ENCODE measurements at regions not wholly inside any gene's neighbourhood (a gene's known extent, or its start where the extent isn't known, plus 50 kb on each side); places are given as distances from the start of the nearest gene placed in this dataset.
"Not testable (repeated sequence)": the region's sequence is repeated elsewhere in the genome, so short reads cannot be mapped to it uniquely, and the experiment has no call there.

GRCh38 chr1:55542901-55543504 is 327.8 kb upstream of the USP24 start:
- DNase-seq: no peak

- DNase-seq: no peak
Observed at GRCh38 chr1:55541296-55541695, 326.1 kb upstream of the USP24 start.

- no peak for DNase-seq
Observed at GRCh38 chr1:55539652-55540512, 324.7 kb upstream of the USP24 start.

GRCh38 chr1:55538428-55538827 is 323.3 kb upstream of the USP24 start:
- no peak for DNase-seq

- no peak for DNase-seq
Observed at GRCh38 chr1:55536545-55536865, 321.3 kb upstream of the USP24 start.

- DNase-seq: no peak
Observed at GRCh38 chr1:55535724-55536544, 320.8 kb upstream of the USP24 start.

- DNase-seq: no peak
Observed at GRCh38 chr1:55534565-55535121, 319.5 kb upstream of the USP24 start.

- DNase-seq: no peak
Observed at GRCh38 chr1:55531644-55532043, 316.5 kb upstream of the USP24 start.

GRCh38 chr1:55530749-55531478 is 315.8 kb upstream of the USP24 start:
- no peak for DNase-seq

GRCh38 chr1:55529017-55529416 is 313.9 kb upstream of the USP24 start:
- DNase-seq: no peak

- no peak for DNase-seq
Observed at GRCh38 chr1:55527831-55528230, 312.7 kb upstream of the USP24 start.

GRCh38 chr1:55526716-55527115 is 311.6 kb upstream of the USP24 start:
- no peak for DNase-seq

- no peak for DNase-seq
Observed at GRCh38 chr1:55524006-55524405, 308.8 kb upstream of the USP24 start.

GRCh38 chr1:55522982-55523381 is 307.8 kb upstream of the USP24 start:
- no peak for DNase-seq

GRCh38 chr1:55522353-55522903 is 307.3 kb upstream of the USP24 start:
- DNase-seq: no peak

GRCh38 chr1:55520861-55521260 is 305.7 kb upstream of the USP24 start:
- DNase-seq: no peak

GRCh38 chr1:55519937-55520683 is 304.9 kb upstream of the USP24 start:
- no peak for DNase-seq

GRCh38 chr1:55519276-55519675 is 304.1 kb upstream of the USP24 start:
- no peak for DNase-seq

- DNase-seq: no peak
Observed at GRCh38 chr1:55517036-55517435, 301.9 kb upstream of the USP24 start.

- not testable (repeated sequence) for DNase-seq
Observed at GRCh38 chr1:55514571-55514970, 299.4 kb upstream of the USP24 start.

- DNase-seq: no peak
Observed at GRCh38 chr1:55512466-55512865, 297.3 kb upstream of the USP24 start.

- DNase-seq: no peak
Observed at GRCh38 chr1:55507578-55507931, 292.4 kb upstream of the USP24 start.
